ENCODE measurements at regions not wholly inside any gene's neighbourhood (a gene's known extent, or its start where the extent isn't known, plus 50 kb on each side); places are given as distances from the start of the nearest gene placed in this dataset.
"Not testable (repeated sequence)": the region's sequence is repeated elsewhere in the genome, so short reads cannot be mapped to it uniquely, and the experiment has no call there.

DNA sequence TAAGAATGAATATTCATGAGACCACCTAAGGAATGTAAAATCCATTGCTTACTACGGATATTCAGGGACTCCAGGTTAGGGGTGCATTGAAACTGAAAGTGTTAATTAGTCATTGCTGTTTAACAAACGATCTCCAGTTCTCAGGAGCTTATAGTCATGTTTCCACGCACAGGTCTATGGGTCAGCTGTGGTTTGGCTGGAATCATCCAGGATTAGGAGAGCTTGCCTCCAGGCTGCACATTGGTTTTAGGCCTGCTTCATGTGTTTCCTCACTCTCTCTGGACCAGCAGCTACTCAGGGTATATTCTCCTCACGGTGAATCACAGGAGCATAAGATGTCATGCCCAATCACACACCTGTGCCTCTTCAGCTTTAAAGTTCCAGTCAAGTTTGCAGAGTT lies 98.9 kb downstream of the ATXN3L start:
- no peak for DNase-seq

DNA sequence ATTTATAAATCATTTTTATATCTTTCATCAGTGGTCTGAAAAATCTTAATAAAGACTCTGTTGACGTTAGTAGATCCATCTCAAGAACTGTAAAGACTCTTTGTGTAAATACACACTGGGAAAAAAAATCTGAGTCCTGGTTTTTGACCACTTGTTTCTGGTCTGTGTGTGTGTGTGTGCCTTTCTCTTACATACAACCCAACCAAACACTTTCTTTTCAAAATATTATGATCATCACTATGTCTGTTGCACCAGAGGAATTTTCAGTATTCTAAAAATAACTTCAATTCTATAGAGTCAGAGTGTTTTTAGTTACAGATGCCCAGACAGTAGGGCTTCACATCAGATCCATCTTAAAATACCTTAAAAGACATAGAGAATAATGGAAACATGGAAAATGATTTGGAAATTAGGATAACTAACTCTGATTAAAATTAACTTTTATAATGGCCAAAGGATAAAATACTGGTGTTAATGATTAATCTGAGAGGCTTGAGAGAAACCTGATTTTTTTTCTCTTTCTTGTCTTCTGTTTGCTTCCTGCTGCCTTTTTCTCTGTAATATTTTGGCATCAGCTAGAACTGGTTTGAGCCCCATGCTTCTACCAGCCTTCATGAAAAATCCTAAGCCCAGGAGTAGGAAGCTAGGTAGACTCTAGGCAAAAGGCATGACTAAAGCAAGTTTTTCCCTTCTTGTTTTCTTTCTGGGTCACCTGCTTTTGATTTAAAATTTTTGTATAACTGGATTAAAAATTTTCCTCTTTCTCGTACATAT lies 99.7 kb downstream of the ATXN3L start:
- DNase-seq: no peak

DNA sequence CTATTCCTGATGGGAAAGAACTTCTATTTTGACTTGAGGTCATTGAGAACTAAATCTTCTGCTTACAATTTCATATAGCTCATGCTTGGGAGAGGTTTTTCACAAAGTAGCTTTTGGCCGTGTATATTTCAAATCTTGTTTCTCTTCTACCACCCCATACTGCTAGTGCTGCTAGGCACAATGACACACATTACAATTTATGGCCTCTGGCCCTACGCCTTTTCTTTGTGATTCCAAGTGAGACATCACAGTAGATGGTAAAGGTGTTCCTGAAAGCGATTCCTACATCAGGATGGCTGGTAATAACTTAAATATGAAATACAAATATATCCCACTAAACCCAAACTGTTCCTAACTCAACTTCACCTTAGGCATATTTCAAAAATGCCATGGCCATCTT lies 101.1 kb downstream of the ATXN3L start:
- no peak for DNase-seq

DNA sequence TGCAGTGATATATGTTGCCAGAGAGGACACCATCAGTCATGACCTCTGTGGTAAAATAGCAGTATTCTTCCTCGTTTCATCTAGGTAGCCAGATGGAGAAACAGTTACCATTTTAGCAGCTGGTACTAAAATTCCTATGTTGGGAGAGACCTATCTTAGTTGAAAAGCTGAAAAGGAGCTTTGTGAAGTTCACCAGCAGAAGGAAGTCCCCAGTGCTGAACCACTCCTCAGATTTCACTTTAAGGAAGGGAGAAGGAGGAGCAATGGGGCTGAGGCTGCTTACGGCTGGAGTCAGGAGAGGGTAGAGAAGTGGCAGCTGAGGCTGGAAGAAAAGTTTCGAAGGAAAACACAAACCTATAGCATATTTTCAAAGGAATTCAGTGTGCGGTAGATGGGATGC lies 103.7 kb downstream of the ATXN3L start:
- no peak for DNase-seq

DNA sequence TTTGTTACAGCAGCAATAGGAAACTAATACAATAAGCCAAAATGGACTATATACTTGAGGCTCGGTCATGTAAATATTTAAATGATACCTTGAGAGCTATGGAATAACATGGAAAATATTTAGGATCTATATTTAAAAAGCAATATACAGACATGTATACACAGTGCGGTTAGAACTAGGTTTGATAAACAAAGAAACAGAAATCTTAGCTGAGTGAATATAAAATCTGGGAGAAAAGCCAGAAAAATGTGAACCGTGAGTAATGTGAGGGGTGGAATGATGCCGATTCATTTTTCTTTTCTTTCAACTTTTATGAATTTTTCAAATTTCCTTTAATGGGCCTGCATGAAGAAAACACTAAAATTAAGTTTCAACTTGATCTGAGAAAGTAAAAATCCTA lies 104.1 kb downstream of the ATXN3L start:
- no peak for DNase-seq

DNA sequence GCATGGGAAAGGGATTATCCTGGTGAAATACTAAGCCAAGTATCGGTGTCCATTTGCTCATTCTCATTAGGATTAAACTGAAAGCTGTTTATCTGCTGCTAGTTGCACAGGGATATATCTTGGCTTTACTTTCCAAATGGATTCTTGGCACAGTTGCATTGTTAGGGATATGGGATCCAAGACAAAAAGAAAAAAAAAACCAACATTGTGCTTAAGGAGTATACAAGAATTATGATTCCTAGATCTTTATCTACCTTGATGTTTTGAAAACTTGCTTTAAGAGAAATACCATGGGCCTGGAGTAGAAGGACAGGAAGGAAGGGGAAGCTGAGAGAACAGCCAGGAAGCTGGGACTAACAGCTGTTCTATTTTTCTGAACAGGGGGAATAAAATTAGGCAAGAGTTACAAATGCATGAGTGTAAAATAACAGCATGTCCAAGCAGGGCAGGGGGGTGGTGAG lies 107.6 kb downstream of the ATXN3L start:
- no peak for DNase-seq

DNA sequence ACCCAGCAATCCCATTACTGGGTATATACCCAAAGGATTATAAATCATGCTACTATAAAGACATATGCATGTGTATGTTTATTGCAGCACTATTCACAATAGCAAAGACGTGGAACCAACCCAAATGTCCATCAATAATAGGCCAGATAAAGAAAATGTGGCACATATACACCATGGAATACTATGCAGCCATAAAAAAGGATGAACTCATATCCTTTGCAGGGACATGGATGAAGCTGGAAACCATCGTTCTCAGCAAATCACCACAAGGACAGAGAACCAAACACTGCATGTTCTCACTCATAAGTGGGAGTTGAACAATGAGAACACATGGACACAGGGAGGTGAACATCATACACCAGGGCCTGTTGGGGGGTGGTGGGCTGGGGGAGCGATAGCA lies 109.7 kb downstream of the ATXN3L start:
- DNase-seq: not testable (repeated sequence)

DNA sequence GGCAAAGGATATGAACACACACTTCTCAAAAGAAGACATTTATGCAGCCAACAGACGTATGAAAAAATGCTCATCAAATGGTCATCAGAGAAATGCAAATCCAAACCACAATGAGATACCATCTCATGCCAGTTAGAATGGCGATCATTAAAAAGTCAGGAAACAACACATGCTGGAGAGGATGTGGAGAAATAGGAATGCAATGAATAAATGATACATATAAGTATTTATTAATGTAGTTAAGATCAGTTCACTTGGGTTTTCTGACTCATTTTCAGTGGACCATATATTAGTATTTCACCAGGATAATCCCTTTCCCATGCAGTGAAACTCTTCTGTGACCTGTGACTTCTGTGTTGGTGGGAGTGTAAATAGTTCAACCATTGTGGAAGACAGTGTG lies 110.1 kb downstream of the ATXN3L start:
- DNase-seq: not testable (repeated sequence)

DNA sequence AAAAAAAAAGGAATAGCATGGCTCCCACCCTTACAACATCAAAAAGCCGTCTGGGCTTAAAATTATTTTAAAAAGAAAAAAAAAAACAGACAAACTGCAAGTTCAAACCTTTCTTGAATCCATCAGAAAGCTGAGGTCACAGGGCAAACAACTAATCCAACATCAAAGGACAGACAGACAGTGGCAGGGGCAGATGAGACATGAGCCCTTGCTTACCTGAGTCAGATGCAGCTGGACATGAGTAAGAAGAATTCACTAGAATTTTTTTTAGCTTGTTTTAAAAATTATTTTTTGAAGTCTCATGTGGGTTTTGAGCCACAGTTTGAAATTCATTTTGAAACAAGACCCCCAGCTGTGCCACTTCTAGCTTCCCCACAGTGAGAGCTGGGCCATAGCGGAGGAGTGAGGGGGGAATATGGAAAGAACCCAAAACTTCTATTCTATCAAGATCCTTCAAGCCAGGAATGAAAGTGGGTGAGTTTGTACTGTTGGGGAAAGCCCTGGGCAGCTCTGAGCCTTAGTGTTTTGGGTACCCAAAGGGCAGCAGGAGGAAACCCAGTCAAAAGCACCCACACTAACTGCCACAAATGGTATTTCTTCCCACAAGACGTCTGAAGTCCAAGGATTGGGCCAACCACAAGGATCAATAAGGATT lies 111.4 kb downstream of the ATXN3L start:
- no peak for DNase-seq

DNA sequence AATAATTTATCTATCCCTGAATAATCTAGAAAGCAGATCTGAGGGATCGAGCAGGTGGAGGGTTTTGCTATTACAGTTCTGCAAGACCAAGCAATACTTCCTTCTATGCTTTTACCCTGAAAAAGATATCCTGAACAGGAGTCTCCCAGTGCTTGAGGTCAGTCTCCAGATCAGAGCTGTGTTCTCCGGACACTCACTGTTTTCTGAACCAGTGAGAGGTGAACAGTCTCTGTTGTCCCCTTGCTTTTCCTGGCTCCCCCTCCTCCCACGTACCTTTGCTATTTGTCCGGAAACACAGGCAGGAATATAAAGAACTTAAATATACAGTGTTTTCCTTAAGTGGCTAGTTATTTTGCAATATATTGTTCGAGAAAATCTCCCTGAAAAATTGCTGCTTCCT lies 116.6 kb downstream of the ATXN3L start:
- no peak for DNase-seq

DNA sequence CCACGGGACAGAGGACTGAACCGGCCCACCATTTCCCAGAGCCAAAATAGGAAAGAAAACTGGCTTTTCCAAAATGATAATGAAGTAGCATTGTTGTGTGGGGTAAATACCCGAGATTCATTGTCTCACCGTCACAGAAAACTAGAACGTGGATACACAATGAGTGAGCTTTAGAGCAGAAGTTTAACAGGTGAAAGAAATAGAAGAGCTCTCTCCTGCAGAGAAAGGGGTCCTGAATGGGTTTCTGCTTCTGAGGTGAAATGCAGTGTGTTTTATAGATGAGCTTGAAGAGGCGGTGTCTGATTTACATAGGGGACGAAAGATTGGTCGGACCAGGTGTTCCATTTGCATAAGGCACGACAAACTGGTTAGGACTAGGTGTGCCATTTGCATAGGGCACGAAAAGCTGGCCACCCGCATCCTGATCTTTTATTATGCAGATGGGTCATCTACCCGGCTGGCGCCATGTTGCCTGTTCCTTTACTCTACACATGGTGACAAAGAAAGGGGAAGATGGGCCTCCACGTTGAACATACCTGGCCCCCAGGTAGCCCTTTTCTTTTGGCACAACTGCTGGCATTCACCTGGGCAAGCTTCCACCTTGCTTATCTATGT lies 118.1 kb downstream of the ATXN3L start:
- DNase-seq: no peak

DNA sequence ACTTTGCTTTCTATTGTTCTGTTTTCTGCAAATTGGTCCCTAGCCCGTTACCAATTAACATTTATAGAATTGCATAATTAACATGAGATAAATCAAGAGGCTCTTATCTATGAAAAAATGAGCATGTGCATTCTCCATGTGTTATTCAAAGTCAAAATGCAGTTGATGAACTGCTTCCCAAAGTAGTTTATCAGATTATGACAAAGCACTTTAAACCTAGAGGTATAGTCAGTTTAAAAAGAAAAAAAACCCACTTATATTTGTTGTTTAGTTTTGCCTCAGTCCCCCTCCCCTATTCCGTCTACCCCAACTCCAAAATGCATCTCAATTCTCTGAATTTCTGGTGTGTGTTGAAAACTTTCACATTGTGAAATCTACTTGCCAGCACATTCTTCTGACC lies 119.5 kb downstream of the ATXN3L start:
- no peak for DNase-seq

DNA sequence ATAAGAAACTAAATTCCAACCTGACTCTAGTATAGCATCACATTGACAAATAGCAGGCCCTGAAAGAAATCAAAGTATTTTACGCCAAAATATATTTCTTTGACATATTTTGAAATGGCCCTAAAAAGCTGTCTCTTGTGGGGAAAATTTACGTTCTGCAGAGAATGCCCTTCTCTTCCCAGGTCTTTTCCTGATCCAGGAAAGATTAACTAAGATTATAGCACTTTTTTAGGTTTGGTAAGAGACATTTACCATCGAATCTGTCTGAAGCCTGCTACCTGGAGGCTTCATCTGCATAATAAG lies 121.1 kb downstream of the ATXN3L start:
- DNase-seq: no peak

DNA sequence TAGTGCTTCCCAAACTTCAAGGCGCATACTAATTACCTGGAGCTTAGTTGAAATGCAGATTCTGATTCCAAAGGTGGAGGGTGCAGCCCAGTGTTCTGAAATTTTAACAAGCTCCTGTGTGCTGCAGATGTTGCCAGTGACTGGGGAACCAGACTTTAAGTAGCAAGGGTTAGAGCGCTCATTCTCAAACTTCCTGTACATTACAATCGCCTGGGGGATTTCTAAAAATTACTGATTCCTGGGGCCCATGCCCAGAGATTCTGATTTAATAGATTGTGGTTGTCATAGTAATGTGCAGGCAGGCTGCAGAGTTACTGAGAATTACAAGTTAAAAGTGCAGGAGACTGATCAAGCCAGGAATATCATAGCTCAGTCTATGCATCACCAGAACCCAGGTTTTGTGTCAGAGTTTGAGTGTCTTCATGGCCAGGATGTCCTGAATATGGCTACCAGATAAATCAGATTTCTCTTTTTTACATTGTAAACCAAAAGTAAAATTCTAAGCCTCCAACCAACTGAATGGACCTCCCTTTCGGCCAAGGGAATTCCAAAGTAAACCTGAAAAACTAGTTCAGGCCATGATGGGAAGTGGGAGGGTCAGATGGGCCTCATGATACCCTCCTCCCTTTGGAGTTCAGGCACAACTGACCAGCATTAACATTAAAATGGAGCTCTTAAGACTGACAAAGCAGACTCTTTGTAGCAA lies 121.6 kb downstream of the ATXN3L start:
- DNase-seq: no peak

DNA sequence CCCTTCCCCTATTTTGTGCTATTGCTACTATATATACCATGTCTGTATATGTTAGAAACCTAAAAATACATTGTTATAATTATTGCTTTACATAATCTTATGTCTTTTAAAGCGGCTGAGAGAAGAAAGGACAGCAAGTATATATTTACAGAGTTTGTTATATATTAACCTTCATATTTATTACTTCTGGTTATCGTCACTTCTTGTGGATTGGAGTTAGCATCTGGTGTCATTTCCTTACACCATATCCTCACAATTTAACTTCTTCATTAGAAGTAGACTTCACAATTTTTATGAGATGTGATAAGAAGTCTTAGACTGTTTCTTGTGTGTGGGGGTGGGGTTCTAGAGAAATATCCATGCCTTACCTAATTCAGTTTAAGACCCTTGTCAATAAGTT lies 123.1 kb downstream of the ATXN3L start:
- DNase-seq: no peak

DNA sequence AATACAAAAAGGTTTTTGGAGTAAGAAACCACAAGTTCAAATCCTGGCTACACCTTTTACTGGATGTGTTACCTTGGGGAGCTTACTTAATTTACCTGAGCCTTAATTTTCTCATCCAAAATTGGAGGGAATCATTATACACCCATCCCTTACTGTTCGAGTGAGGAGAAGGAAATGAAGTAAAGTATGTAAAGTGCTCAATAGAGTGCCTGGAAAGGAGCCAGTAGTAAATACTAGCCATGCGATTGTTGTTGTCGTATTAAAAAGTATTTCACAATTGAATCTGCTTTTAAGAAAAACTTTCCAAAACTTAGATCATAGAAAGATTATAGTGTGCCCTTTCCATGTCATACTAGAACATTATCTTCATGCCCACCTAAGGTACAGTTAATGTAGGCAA lies 124.5 kb downstream of the ATXN3L start:
- DNase-seq: no peak

DNA sequence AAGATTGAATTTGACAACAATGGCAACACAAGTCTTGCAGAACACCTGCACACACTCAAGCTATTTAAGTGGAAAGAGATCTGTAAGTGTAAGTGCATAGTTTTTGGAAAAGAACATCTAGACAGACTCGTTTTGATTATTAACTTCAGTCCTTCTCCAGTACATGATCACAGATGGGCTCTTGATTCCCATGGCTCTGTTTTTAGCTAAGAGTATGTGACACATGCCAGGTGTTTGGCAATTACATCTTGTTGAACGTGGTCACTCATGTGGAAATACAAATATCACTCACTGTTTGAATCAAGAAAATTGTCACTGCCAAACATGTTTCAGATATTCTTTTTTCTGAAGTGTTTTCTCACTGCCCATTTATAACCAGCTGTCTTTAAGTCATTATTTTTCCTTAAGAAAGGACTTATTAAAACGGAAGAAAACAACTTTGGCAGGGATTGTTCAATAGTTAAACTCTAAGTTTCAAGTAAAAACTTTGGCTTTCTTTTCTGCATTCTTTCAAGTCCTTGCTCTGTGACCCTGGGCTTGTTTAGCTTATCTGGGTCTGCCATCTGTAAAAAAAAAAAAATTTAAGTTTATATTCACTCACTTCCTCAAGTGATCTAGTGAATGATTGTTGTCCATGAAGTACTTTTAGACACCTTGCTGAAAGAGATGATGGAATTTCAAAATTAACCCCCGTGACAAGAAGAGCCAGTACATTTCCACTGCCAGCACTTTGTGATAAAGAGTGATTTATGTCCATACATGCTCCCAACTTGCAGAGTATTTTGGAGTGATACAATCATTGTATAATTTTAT lies 125.4 kb downstream of the ATXN3L start:
- peak; percentile 66 for DNase-seq

DNA sequence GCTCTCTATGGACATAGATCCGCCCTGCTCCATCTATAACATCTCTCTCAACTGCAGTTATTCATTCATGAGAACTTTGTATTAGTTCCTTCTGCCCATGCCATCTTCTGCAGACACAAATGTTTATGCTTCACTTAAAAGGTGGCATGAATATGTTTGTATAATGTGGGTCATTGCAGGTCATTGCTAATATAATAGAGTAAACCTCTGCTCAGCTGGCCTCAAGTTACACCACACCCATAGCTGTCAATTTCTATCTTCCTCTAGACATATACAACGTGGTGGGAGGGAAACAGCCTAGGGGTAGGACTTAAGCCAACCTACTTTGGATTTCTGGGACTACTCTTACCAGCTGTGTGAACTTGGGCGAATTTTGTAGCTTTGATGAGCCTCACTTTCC lies 129.8 kb downstream of the ATXN3L start:
- DNase-seq: no peak

DNA sequence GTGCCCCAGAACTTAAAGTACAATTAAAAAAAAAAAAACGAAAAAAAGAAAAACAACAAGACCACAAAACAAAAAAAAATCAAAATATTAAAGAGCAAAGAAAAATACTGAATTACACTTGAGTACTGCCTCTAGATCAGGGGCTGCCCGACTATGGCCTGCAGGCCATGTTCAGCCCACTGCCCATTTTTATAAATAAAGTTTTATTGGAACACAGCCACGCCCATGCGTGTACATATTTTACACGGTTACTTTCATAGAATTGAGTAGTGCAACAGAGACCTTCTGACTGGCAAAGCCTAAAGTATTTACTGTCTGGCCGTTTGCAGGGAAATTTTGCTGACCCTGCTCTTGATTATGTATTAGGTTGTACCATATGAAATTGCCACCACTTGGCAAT lies 130.5 kb downstream of the ATXN3L start:
- DNase-seq: no peak

DNA sequence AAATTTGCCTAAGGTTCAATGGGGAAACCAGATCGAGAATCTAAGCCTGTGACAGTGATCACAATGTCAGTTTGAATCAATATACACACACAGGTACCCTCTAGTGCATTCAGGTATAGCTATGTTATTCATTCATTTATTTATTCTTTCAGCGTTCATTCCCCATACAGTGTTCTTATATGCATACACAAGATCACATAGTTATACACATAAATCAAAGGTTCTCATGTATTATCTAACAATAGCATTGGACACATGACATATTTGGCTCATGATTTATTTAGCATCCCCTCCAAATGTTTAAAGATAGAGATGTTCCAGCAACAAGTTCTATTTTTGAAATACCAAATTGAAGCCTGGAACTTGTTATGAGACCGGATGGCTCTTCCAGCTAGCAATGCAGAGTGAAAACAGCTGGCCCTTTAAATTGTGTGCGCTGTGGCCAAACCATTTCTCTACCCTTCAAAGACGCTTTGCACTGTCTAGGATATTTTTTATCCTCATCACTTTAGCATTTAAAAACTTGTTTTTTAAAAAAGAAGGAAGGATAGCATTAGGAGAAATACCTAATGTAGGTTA lies 131.0 kb downstream of the ATXN3L start:
- no peak for DNase-seq

DNA sequence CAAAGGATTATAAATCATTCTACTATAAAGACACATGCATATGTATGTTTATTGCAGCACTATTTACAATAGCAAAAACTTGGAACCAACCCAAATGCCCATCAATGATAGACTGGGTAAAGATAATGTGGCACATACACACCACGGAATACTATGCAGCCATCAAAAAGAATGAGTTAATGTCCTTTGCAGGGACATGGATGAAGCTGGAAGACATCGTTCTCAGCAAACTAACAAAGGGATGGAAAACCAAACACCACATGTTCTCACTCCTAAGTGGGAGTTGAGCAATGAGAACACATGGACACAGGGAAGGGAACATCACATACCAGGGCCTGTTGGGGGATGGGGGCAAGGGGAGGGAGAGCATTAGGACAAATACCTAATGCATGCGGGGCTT lies 133.2 kb downstream of the ATXN3L start:
- DNase-seq: not testable (repeated sequence)

DNA sequence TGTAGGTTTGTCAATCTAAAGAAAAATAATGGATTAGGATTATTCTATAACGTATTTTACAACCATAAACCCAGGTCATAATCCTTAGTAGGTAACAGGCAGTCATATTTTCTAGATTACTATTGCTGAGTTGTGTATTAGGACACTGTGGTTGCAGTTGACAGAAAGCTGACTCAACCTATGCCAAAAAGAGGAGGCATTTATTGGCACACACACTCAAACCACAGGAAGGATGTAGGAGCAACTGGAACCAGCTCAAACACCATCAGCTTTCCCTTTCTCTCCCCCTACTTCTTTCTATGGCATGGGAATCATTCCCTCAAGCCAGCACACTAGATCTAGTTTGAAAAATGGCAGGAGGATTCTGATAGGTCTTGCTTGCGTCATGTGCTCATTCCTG lies 136.4 kb upstream of the FAM9C start:
- no peak for DNase-seq

DNA sequence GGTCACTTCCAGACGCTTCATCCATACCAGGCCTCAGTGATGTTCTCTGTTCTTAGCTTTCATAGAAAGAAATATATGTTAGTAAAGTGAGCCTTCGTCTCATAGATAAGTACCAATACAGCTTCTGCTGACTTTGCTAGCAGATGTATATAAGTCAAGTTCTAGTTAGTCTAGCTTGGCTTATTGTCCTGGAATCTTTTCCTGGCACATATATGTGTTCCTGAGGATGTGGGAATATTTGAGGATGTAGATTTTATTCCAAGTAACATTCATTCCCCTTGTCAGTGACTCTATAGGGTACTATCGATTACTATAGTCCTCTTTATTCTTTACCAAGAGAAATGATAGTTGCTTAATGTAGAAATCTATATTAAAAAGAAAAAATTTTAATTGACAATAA lies 135.2 kb upstream of the FAM9C start:
- DNase-seq: no peak
